ENCODE measurements at regions not wholly inside any gene's neighbourhood (a gene's known extent, or its start where the extent isn't known, plus 50 kb on each side); places are given as distances from the start of the nearest gene placed in this dataset.

GRCh38 chr5:135117590-135117989, 83.6 kb upstream of the PITX1 start:
- no peaks in the 10 kb centered on the region for H3F3A ChIP-seq (replicated peaks; ENCODE audit: insufficient read depth)
- no peak overlapping the region for H3K27ac ChIP-seq (ENCODE audit: low read depth in 2 of 2, low read length in 1 of 2)
- H3K27me3 ChIP-seq (ENCODE audit: insufficient read depth): peaks cover 5% of the 10 kb centered on the region; the same call in 1 of the 2 replicates
- no peak for DNase-seq
- no peak overlapping the region for H3K4me2 ChIP-seq
- H3K9me3 ChIP-seq: no peaks in the 10 kb centered on the region
- H3K4me3 ChIP-seq (ENCODE audit: low read depth in 2 of 2, low read length in 1 of 2): no peak overlapping the region
- ChIA-PET CTCF (no interaction called here), POLR2A (no interaction called here)
- no peak overlapping the region for H2AFZ ChIP-seq (ENCODE audit: low read depth)
- H3K4me1 ChIP-seq (ENCODE audit: control insufficient read depth in 1 of 2, insufficient read depth in 2 of 2, low read depth in 1 of 2, low read length in 1 of 2): no peaks in the 10 kb centered on the region; a peak in 1 of 4 replicates
- H3K79me2 ChIP-seq (ENCODE audit: insufficient read depth): no peaks in the 10 kb centered on the region
- H4K20me1 ChIP-seq (ENCODE audit: insufficient read depth): no peaks in the 10 kb centered on the region
- H3K36me3 ChIP-seq (replicated peaks in 1 of 2; ENCODE audit: control insufficient read depth in 1 of 2, insufficient read depth in 2 of 2, low read length in 1 of 2): no peaks in the 10 kb centered on the region
- 65% methylated on average over 5 of the region's 5 CpGs for WGBS (ENCODE audit: low lambda C conversion rate)
- no peak for TF ChIP-seq EZH2phosphoT487 (IDR thresholded peaks at IDR 0.05; ENCODE audit: borderline replicate concordance, low read depth)
- TF ChIP-seq MXI1 (IDR thresholded peaks at IDR 0.05; ENCODE audit: low read depth, low read length): no peak
- TF ChIP-seq JUND (IDR thresholded peaks at IDR 0.05): no peak
- no peak for TF ChIP-seq RCOR1 (IDR thresholded peaks at IDR 0.05; ENCODE audit: low read length)
- no peak for TF ChIP-seq MAX (IDR thresholded peaks at IDR 0.05; ENCODE audit: low read depth)
- TF ChIP-seq NRF1 (IDR thresholded peaks at IDR 0.05; ENCODE audit: low read depth, low read length): no peak
- TF ChIP-seq SMC3 (IDR thresholded peaks at IDR 0.05; ENCODE audit: low read depth, low read length): no peak
- no peak overlapping the region for H3K9ac ChIP-seq
- H3K9me2 ChIP-seq: no peaks in the 10 kb centered on the region

- no peaks in the 10 kb centered on the region for H3K9me2 ChIP-seq
- H3K4me1 ChIP-seq (ENCODE audit: control insufficient read depth in 1 of 2, insufficient read depth in 2 of 2, low read depth in 1 of 2, low read length in 1 of 2): no peaks in the 10 kb centered on the region; a peak in 1 of 4 replicates
- H3K4me2 ChIP-seq: no peak overlapping the region
- peaks cover 5% of the 10 kb centered on the region; the same call in 1 of the 2 replicates for H3K27me3 ChIP-seq (ENCODE audit: insufficient read depth)
- H3K79me2 ChIP-seq (ENCODE audit: insufficient read depth): no peaks in the 10 kb centered on the region
- no peak overlapping the region for H3K9ac ChIP-seq
- H3K4me3 ChIP-seq (ENCODE audit: low read depth in 2 of 2, low read length in 1 of 2): no peak overlapping the region
- 63% methylated on average over 3 of the region's 6 CpGs for WGBS (ENCODE audit: low lambda C conversion rate)
- DNase-seq: no peak
- H4K20me1 ChIP-seq (ENCODE audit: insufficient read depth): no peaks in the 10 kb centered on the region
- CTCF ChIA-PET: no interaction called here
- TF ChIP-seq EP300 (IDR thresholded peaks at IDR 0.05; ENCODE audit: borderline replicate concordance in 1 of 2, low read depth in 1 of 2, low read length in 1 of 2): no peak
- no peak for TF ChIP-seq FOXJ3 (CRISPR knock-in tag; IDR thresholded peaks at IDR 0.05)
- no peak for TF ChIP-seq TAF1 (IDR thresholded peaks at IDR 0.05; ENCODE audit: borderline replicate concordance, low read depth, low read length)
- no peak for TF ChIP-seq POLR2AphosphoS5 (IDR thresholded peaks at IDR 0.05; ENCODE audit: low read depth, low read length)
- TF ChIP-seq YY1 (IDR thresholded peaks at IDR 0.05; ENCODE audit: low read depth): no peak
- POLR2A ChIA-PET: no interaction called here
- no peak overlapping the region for H2AFZ ChIP-seq (ENCODE audit: low read depth)
- H3K27ac ChIP-seq (ENCODE audit: low read depth in 2 of 2, low read length in 1 of 2): no peak overlapping the region
- no peaks in the 10 kb centered on the region for H3K36me3 ChIP-seq (replicated peaks in 1 of 2; ENCODE audit: control insufficient read depth in 1 of 2, insufficient read depth in 2 of 2, low read length in 1 of 2)
- no peaks in the 10 kb centered on the region for H3F3A ChIP-seq (replicated peaks; ENCODE audit: insufficient read depth)
- no peaks in the 10 kb centered on the region for H3K9me3 ChIP-seq
Observed at GRCh38 chr5:135116160-135116561, 82.1 kb upstream of the PITX1 start.

- H3K9ac ChIP-seq: no peak overlapping the region
- H3K79me2 ChIP-seq (ENCODE audit: insufficient read depth): no peaks in the 10 kb centered on the region
- H3K27me3 ChIP-seq (ENCODE audit: insufficient read depth): peaks cover 5% of the 10 kb centered on the region; the same call in 1 of the 2 replicates
- H3K9me3 ChIP-seq: no peaks in the 10 kb centered on the region
- no peaks in the 10 kb centered on the region for H4K20me1 ChIP-seq (ENCODE audit: insufficient read depth)
- no peaks in the 10 kb centered on the region for H3K36me3 ChIP-seq (replicated peaks in 1 of 2; ENCODE audit: control insufficient read depth in 1 of 2, insufficient read depth in 2 of 2, low read length in 1 of 2)
- H3K4me1 ChIP-seq (ENCODE audit: control insufficient read depth in 1 of 2, insufficient read depth in 2 of 2, low read depth in 1 of 2, low read length in 1 of 2): no peaks in the 10 kb centered on the region; a peak in 1 of 4 replicates
- no peaks in the 10 kb centered on the region for H3K9me2 ChIP-seq
- DNase-seq: no peak
- no peaks in the 10 kb centered on the region for H3F3A ChIP-seq (replicated peaks; ENCODE audit: insufficient read depth)
- no peak for TF ChIP-seq RXRA (IDR thresholded peaks at IDR 0.05; ENCODE audit: borderline replicate concordance, low read depth)
- no peak for TF ChIP-seq ZBTB33 (IDR thresholded peaks at IDR 0.05; ENCODE audit: borderline replicate concordance, low read depth)
- TF ChIP-seq USF1 (IDR thresholded peaks at IDR 0.05; ENCODE audit: borderline replicate concordance, low read depth): no peak
- no peak for TF ChIP-seq MAX (IDR thresholded peaks at IDR 0.05; ENCODE audit: low read depth)
- H3K27ac ChIP-seq (ENCODE audit: low read depth in 2 of 2, low read length in 1 of 2): no peak overlapping the region
- H2AFZ ChIP-seq (ENCODE audit: low read depth): no peak overlapping the region
- H3K4me3 ChIP-seq (ENCODE audit: low read depth in 2 of 2, low read length in 1 of 2): no peak overlapping the region
- no peak overlapping the region for H3K4me2 ChIP-seq
- CTCF ChIA-PET: no interaction called here
- POLR2A ChIA-PET: no interaction called here
- WGBS (ENCODE audit: low lambda C conversion rate): 70% methylated on average over 6 of the region's 6 CpGs
Observed at GRCh38 chr5:135115591-135115990, 81.6 kb upstream of the PITX1 start.
